Ovary (tissue), 3 donors: ENCODE measurements at regions not wholly inside any gene's neighbourhood (a gene's known extent, or its start where the extent isn't known, plus 50 kb on each side); places are given as distances from the start of the nearest gene placed in this dataset.

ENCODE experiments used
- CTCF ChIP-seq, 3 donors: fragments of 450-650 bp in 2 of 3; fragments of 200-600 bp in 1 of 3; IDR thresholded peaks; one replicate each; pipeline versions ENCODE4 v1.5.1 to v1.8.0; 2016 to 2022; ENCODE audit warnings: antibody characterized with exemption in 3 of 3, mild to moderate bottlenecking in 1 of 3
- POLR2A ChIP-seq: fragments of 450-650 bp; IDR thresholded peaks from one replicate; pipeline ENCODE4 v1.6.1; 2017; ENCODE audit warnings: antibody characterized with exemption, mild to moderate bottlenecking, moderate library complexity
- donor health status: DM: no; HTN: no; CAD: no.

- no peak for TF ChIP-seq CTCF (IDR thresholded peaks at IDR 0.05)
- TF ChIP-seq POLR2A, result no peak
Observed at GRCh38 chr12:90024262-90024661, 315.6 kb upstream of the ATP2B1 start.
